IPS DF 4.7 (cell line): ENCODE measurements at regions not wholly inside any gene's neighbourhood (a gene's known extent, or its start where the extent isn't known, plus 50 kb on each side); places are given as distances from the start of the nearest gene placed in this dataset.

ENCODE experiments used
- DNase-seq: peaks from one replicate; pipeline ENCODE4 v3.0.0-alpha.2; 2013; ENCODE audit warnings: low spot score; ENCODE audit errors: extremely low read depth

DNA sequence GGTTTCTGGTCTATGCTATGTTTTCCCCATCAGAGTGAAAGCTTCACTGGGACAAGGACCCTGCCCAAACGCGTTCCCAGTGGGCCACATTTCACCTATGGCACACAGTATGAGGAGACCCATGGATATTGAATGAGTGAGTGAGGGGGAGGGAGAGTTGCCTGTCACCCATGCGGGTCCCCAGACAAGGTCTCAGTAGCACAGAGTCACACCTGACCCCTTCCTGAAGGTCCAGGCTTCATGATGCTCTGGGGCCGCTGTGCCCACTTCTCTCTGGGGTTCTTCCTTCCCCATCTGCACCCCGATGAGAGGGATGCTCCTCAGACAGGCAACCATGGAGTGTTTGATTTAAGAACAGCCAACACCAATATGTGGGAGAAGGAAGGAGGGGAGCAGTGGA, 72.3 kb upstream of the CSF3R start:
- no peak for DNase-seq

DNA sequence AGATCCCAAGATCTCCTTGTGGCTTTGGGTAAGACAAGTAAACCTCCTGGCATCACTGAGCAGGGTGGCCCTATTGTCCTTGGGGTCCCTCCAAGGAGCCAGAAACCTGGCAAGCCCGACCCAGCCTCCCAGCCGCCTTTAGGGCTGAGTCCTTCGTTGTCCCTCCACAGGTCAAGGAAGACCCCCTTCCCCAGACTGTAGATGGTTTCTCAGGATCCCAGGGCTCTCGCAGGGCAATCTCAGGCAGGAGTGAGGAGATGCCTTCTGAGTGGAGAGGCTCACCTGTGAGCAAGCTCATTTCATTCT, 71.6 kb upstream of the CSF3R start:
- no peak for DNase-seq

DNA sequence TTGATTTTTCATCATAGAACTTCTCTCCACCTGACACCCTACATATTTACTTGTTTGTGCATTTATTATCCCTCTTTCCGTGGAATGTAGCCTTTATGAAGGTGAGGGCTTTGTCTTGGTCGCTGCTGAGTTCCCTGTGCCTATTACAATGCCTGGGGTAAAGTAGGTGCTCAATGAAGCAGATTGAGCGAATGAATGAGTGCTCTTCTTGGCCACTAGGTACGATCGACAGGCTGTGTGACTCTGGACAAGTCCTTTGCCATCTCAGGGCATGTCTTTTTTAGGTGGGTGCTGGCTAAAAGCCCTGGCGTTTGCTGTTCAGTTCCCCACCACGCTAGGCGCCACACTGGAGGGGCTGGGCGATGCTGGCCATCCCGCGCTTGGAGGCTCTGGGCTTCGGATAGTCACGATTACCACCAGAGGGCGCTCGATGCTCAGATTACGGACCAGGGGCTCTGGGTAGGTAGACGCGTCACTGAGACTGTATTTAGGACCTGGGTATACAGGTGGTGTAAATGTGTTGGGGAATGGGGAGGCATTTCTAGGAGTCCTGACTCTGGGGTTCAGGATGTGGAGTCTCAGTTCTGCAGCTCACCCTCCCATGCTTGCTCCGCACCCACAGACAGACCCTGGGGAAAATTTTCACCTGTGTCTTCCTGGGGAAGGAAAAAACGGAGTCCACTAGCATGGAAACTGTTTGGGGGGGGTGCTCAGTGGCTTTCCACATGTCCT, 71.0 kb upstream of the CSF3R start:
- peak; percentile 64 for DNase-seq

DNA sequence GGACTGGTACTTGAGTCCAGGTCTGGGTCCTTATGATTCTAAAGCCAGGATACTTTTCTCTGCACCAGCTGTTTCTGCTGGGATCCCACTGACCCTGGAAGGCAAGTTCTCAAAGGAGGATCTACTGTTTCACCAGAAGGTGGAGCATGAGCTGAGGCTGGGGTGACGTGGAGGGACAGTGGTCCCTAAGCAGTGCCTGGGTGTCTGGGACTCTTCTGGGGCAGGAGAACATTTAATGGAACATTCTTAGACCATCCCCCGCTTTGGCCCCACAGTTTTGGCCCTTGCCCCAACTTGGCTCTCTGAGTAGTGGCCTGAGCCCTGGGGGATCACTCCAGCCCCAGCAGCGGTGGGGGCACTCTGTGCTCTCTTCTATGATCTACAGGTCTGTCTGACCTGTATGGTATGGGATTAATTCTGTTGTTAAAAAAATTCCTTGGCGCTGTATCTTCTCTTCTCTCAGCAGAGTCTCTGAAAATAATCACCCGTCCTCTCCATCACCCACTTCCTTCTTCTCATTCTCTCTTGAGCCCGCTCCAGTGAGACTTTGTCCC, 60.3 kb upstream of the CSF3R start:
- DNase-seq: no peak

DNA sequence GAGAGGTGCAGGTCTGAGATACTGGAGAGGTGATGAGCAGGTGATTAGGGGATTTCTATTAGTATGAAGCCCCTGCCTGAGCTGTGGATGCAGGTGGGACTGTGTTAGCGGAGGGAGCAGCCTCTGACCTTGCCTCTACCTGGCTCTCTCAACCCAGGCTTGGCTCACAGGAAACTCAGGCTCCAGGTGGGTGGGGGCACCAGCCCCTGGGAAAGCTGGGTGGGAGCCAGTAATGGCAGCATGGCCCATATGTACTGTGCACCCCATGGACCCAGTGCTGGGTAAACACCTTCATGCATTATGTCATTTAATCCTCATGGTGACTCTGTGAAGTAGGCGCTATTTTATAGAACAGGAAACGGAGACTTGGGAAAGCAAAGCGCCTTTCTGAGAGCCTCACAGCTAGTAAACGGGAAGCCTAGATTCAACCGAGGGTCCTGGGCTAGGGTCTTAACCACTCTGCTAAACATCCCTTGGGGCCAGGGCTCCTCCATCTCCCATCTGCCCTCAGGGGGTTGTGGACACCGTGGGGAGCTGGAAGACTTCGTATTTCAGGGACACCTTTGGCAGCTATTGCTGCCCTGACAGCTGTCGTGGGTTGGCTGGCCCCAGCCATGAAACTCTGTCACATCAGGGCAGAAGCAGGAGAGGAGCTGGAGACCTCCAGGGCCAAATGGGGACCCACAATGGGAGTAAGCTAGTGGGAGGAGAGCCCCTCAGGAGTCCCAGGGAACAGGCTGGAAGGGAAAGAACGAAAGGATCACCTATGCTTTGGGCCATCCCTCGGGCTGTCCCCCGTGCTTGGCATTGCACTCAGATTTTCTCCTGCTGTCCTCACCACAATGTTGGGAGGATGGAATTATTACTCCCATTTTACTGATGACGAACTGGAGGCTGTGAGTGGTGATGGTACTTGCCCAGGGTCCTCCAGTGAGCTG, 59.6 kb upstream of the CSF3R start:
- DNase-seq: no peak

DNA sequence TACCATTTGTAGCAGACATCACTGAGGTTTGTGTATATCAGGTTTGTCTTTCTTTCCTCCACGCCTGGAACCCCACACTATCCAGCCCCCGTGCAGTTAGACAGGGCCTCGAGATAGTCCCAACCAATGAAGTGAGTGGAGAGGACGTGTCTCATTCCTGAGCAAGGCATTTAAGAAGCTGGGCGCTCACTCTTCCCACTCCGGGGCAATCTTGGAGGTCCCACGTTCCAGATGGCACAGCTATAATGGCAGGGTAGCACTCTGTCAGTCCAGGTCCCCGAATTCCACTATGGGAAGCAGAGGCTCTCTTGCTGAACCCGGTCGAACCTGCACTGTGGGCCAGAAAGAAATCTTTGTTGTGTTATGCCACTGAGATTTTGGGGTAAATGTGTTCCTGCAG, 57.3 kb upstream of the CSF3R start:
- no peak for DNase-seq

DNA sequence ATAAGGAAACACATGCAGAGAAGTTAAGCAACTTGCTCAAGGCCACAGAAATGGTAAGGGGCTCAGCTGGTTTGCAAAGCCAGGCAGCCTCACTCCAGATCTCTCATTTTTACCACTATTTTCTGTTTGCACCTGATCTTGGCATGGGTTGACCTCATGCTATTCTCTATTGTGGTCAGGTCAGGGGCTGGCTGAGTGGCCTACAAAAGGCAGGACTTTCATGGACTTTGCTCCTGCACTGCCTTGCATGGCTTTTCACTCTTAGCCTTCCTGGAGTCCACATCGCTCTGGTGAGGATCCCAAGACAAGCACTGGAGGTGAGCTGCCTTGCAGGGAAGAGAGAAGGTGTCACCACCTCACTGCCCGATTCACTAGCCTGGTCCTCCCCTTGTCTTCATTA, 56.8 kb upstream of the CSF3R start:
- DNase-seq: no peak

DNA sequence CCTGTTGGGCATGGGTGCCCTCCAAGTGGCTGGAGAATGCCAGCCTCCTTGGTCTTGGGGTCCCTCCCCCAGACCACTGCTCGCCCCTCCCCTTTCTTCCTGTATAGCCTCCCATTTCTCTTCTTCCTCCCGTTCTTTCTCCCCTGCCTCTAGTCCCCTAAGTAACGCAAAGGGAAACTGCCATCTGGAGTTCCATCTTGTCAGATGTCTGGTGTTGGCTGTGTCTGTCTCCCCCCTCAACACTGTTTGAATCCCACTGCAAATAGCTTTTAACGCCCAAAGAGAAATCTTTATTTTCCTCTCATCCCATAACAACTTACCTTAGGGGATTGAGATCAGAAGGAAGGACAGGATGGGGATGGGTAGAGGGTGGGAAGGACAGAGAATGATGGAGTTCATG, 55.3 kb upstream of the CSF3R start:
- no peak for DNase-seq

DNA sequence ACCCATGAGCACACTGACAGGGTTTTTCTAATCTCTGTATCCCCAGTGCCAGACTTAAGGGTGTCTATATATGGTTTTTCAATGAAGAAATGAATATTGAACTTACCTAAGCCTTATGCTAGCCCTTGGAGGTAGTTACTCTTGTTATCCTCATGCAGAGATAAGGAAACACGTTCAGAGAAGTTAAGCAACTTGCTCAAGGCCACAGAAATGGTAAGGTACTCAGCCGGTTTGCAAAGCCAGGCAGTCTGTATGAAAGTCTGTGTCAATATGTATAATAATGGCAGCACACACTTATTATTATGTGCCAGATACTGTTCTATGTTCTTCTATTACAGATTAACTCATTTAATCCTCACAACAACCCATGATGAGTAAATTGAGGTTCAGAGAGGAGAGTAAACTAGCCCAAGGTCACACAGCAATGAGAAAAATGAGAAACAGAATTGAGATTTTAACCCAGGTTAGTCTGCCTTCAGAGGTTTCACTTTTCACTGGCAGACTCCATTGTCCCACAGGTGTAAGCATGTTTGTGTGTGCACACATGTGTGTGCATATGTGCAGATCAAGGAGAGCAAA, 54.6 kb upstream of the CSF3R start:
- no peak for DNase-seq

DNA sequence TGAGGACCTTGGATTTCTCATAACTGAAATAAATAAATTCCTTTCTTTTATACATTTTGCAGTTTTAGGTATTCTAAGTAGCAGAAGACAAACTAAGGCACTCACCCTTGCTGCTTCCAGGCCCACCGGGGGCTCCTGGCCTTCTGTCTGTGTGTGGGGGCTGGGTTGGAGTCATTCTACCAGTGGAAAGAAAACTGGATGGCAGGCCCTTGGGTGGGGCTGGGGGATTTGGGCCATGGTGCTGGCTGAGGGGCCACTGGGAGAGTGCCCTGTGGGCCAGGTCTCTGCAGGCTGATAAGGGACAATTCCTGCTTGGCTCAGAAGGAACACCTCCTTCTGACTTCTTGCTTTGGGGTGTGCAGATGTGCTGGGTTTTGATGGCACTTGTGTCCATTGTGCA, 54.0 kb upstream of the CSF3R start:
- no peak for DNase-seq

DNA sequence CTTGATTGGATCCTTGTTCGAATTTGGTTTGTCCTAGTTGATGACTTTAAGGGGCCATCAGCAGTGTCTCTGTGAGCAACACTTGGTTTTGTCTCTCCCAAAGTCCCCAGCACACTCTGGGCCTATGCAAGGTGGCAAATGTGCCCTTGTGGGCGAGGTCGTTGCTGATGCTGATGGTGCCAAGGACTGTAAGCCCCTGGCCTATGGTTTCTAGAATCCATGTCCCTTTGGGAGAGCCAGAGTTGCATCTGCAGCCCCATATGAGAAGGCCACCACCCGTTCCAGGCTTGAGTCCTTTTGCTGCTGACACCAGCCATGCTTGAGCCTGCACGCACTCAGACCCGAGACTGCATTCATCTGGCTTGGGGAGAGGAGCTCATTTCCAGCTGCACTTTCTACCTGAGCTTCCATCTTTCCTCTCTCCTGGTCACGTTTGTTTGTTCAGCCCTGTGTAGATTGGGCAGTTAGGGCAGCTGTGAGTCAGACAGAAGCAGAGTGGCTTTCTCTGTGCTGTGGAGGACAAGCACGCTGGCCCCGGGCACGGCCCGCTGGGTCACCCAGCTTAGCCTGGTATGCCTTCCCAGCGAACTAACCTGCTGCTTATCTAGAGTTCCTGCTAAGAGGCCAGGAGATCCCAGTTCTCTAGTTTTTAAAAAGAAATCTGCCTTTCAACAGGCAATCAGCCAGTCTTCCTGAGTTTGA, 52.1 kb upstream of the CSF3R start:
- no peak for DNase-seq

DNA sequence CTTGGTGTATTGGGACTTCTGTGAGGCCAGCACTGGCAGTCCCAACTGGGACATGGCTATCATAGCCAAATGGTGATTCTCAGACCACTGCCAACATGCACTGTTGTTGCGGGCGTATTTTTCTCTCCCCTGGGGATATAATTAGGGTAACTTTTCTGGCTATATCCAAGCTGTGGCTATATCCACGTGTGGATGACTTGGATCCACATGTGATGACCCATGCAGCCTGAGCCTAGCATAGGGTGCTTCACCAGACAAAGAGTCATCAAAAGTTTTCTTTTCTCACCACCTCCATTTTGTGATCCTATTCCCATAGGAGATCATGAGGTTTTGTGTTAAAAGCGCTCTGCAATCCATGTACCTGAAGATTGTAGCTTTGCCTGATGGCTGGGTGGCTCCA, 51.2 kb upstream of the CSF3R start:
- no peak for DNase-seq

DNA sequence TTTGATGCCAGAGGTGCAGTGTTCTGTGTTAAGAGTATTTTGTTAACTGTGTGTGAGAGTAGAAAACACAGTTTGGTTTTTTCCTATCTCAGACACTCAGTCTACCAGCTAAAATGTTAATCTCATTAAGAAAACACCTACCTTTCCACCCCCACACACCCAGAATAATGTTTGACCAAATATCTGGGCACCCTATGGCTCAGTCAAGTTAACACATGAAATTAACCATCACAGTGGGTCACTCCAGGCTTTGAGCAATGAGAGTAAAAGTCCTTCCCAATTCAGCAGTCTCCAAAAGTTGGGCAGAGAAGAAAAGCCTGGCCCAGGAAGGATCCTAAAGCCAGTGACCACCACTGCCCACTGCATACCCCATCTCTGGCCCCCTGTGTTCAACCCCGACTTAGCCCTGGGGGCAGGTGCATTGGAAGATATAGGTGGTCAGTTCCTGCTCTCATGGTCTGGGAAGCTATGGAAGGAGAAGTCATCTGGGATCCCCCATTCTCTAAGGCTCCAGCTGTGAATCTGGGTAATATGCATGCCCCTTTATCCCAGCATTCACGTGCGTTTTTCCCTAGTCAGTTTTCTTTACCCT, 50.2 kb upstream of the CSF3R start:
- no peak for DNase-seq
